ENCODE measurements at regions not wholly inside any gene's neighbourhood (a gene's known extent, or its start where the extent isn't known, plus 50 kb on each side); places are given as distances from the start of the nearest gene placed in this dataset.

- TF ChIP-seq CTCF (IDR thresholded peaks at IDR 0.05) (peak; percentile 94), ZFX (IDR thresholded peaks at IDR 0.05; ENCODE audit: borderline replicate concordance) (no peak)
Measured at GRCh38 chr22:35150183-35151107, 84.5 kb downstream of the ISX start.

All from 22Rv1 (cell line).